ENCODE measurements at regions not wholly inside any gene's neighbourhood (a gene's known extent, or its start where the extent isn't known, plus 50 kb on each side); places are given as distances from the start of the nearest gene placed in this dataset.
"Not testable (repeated sequence)": the region's sequence is repeated elsewhere in the genome, so short reads cannot be mapped to it uniquely, and the experiment has no call there.

- Histone ChIP-seq H3K9ac (no peak overlapping the region), H3K36me3 (ENCODE audit: control insufficient read depth, insufficient read depth, low read length) (no peaks in the 10 kb centered on the region), H3K4me2 (ENCODE audit: low read length) (no peak overlapping the region), H3K4me3 (ENCODE audit: low read depth, low read length) (no peak overlapping the region), H3K79me2 (no peaks in the 10 kb centered on the region), H2AFZ (no peak overlapping the region), H3K4me1 (no peaks in the 10 kb centered on the region), H3K9me3 (ENCODE audit: control insufficient read depth, low read length) (no peaks in the 10 kb centered on the region), H3K27me3 (ENCODE audit: control insufficient read depth, insufficient read depth, low read length) (no peaks in the 10 kb centered on the region), H3K27ac (no peak overlapping the region)
- TF ChIP-seq, protein P1, sequence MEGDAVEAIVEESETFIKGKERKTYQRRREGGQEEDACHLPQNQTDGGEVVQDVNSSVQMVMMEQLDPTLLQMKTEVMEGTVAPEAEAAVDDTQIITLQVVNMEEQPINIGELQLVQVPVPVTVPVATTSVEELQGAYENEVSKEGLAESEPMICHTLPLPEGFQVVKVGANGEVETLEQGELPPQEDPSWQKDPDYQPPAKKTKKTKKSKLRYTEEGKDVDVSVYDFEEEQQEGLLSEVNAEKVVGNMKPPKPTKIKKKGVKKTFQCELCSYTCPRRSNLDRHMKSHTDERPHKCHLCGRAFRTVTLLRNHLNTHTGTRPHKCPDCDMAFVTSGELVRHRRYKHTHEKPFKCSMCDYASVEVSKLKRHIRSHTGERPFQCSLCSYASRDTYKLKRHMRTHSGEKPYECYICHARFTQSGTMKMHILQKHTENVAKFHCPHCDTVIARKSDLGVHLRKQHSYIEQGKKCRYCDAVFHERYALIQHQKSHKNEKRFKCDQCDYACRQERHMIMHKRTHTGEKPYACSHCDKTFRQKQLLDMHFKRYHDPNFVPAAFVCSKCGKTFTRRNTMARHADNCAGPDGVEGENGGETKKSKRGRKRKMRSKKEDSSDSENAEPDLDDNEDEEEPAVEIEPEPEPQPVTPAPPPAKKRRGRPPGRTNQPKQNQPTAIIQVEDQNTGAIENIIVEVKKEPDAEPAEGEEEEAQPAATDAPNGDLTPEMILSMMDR (IDR thresholded peaks at IDR 0.05) = no peak
Observed at GRCh38 chr13:80931118-80931517, 590.2 kb upstream of the SPRY2 start.

GRCh38 chr13:80928241-80928640 lies 587.3 kb upstream of the SPRY2 start:
- Histone ChIP-seq H3K4me2 (ENCODE audit: low read length) (no peak overlapping the region), H3K4me3 (ENCODE audit: low read depth, low read length) (no peak overlapping the region), H3K79me2 (no peaks in the 10 kb centered on the region), H3K9ac (no peak overlapping the region), H2AFZ (no peak overlapping the region), H3K4me1 (no peaks in the 10 kb centered on the region), H3K9me3 (ENCODE audit: control insufficient read depth, low read length) (no peaks in the 10 kb centered on the region), H3K27me3 (ENCODE audit: control insufficient read depth, insufficient read depth, low read length) (no peaks in the 10 kb centered on the region), H3K27ac (no peak overlapping the region), H3K36me3 (ENCODE audit: control insufficient read depth, insufficient read depth, low read length) (no peaks in the 10 kb centered on the region)
- TF ChIP-seq, protein P1 (IDR thresholded peaks at IDR 0.05) = no peak

GRCh38 chr13:80926024-80926423 lies 585.1 kb upstream of the SPRY2 start:
- not testable (repeated sequence) for H3K27ac ChIP-seq; H3K36me3 ChIP-seq (ENCODE audit: control insufficient read depth, insufficient read depth, low read length); H3K27me3 ChIP-seq (ENCODE audit: control insufficient read depth, insufficient read depth, low read length); H3K9ac ChIP-seq; H3K4me3 ChIP-seq (ENCODE audit: low read depth, low read length); H3K79me2 ChIP-seq; H3K4me2 ChIP-seq (ENCODE audit: low read length); H2AFZ ChIP-seq; H3K9me3 ChIP-seq (ENCODE audit: control insufficient read depth, low read length); H3K4me1 ChIP-seq

DNA sequence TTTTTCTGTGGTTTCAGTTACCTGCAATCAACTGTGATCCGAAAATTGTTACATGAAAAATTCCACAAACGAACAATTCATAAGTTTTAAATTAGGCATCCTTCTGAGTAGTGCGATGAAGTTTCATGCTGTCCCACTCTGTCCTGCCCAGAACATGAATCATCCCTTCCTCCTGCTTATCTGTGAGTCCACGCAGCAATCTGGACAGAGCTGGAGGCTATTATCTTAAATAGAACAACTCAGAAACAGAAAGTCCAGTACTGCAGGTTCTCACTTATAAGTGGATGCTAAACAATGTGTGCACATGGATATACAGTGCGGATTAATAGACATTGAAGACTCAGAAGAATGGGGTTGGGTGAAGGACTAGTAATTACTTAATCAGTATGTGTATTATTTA lies 583.7 kb upstream of the SPRY2 start:
- H3K27ac ChIP-seq = no peak overlapping the region
- H3K9me3 ChIP-seq (ENCODE audit: control insufficient read depth, low read length) = no peaks in the 10 kb centered on the region
- H3K4me2 ChIP-seq (ENCODE audit: low read length) = no peak overlapping the region
- H3K4me1 ChIP-seq = no peaks in the 10 kb centered on the region
- H3K36me3 ChIP-seq (ENCODE audit: control insufficient read depth, insufficient read depth, low read length) = no peaks in the 10 kb centered on the region
- TF ChIP-seq, protein P1 (IDR thresholded peaks at IDR 0.05) = no peak
- H3K9ac ChIP-seq = no peak overlapping the region
- H3K27me3 ChIP-seq (ENCODE audit: control insufficient read depth, insufficient read depth, low read length) = no peaks in the 10 kb centered on the region
- no peaks in the 10 kb centered on the region for H3K79me2 ChIP-seq
- no peak overlapping the region for H3K4me3 ChIP-seq (ENCODE audit: low read depth, low read length)
- no peak overlapping the region for H2AFZ ChIP-seq

- no peak overlapping the region for H3K4me2 ChIP-seq (ENCODE audit: low read length)
- no peaks in the 10 kb centered on the region for H3K79me2 ChIP-seq
- H3K4me1 ChIP-seq = no peaks in the 10 kb centered on the region
- H3K36me3 ChIP-seq (ENCODE audit: control insufficient read depth, insufficient read depth, low read length) = no peaks in the 10 kb centered on the region
- no peak overlapping the region for H2AFZ ChIP-seq
- no peaks in the 10 kb centered on the region for H3K9me3 ChIP-seq (ENCODE audit: control insufficient read depth, low read length)
- TF ChIP-seq, protein P1 (IDR thresholded peaks at IDR 0.05) = no peak
- H3K4me3 ChIP-seq (ENCODE audit: low read depth, low read length) = no peak overlapping the region
- no peaks in the 10 kb centered on the region for H3K27me3 ChIP-seq (ENCODE audit: control insufficient read depth, insufficient read depth, low read length)
- H3K9ac ChIP-seq = no peak overlapping the region
- H3K27ac ChIP-seq = no peak overlapping the region
Observed at GRCh38 chr13:80923907-80924306, 583.0 kb upstream of the SPRY2 start.
